HepG2 (cell line): ENCODE measurements at regions not wholly inside any gene's neighbourhood (a gene's known extent, or its start where the extent isn't known, plus 50 kb on each side); places are given as distances from the start of the nearest gene placed in this dataset.

Experiments
- EEA1 ChIP-seq: sonication (generic); formaldehyde crosslinking; IDR thresholded peaks from 2 replicates; pipeline ENCODE4 v1.5.1; 2020; ENCODE audit warnings: mild to moderate bottlenecking, missing genetic modification reagents, borderline replicate concordance
- GABPA ChIP-seq, 2 experiments: IDR thresholded peaks; 2 replicates each; pipeline ENCODE4 v1.6.1; 2011 to 2016; ENCODE audit warnings: low read depth in 2 of 2, low read length in 1 of 2, missing biosample characterization in 1 of 2, missing genetic modification characterization in 1 of 2
- HCFC1 ChIP-seq: fragments of 150-350 bp; IDR thresholded peaks from 2 replicates; pipeline ENCODE4 v1.6.1; 2014; ENCODE audit warnings: low read depth, low read length
- MAFK ChIP-seq, 2 experiments: IDR thresholded peaks in 1 of 2; conservative IDR thresholded peaks in 1 of 2; 2 replicates each; pipeline ENCODE4 v1.6.1; 2011; ENCODE audit warnings: improper control_type of control experiment in 2 of 2, low read length in 2 of 2
- MAZ ChIP-seq, 2 experiments: sonication (generic) in 1 of 2; formaldehyde crosslinking in 1 of 2; IDR thresholded peaks; 2 replicates each; pipeline versions ENCODE4 v1.5.0 to v1.6.1; 2012 to 2020; ENCODE audit warnings: low read depth in 2 of 2, mild to moderate bottlenecking in 2 of 2, borderline replicate concordance in 1 of 2, improper control_type of control experiment in 1 of 2, low read length in 1 of 2, missing genetic modification reagents in 1 of 2, moderate library complexity in 1 of 2
- MIXL1 ChIP-seq: IDR thresholded peaks from 2 replicates; pipeline ENCODE4 v1.6.1; 2016
- PHF8 ChIP-seq: sonication (generic); formaldehyde crosslinking; IDR thresholded peaks from 2 replicates; pipeline ENCODE4 v1.5.0; 2020; ENCODE audit warnings: missing genetic modification reagents
- POLR2AphosphoS5 ChIP-seq: IDR thresholded peaks from 2 replicates; pipeline ENCODE4 v1.6.1; 2012; ENCODE audit warnings: low read depth, low read length
- ZBTB1 ChIP-seq: sonication (generic); formaldehyde crosslinking; IDR thresholded peaks from 2 replicates; pipeline ENCODE4 v1.4.0; 2020; ENCODE audit warnings: missing genetic modification reagents, borderline replicate concordance
- ZSCAN9 ChIP-seq: IDR thresholded peaks from 2 replicates; pipeline ENCODE4 v1.6.1; 2016; ENCODE audit warnings: borderline replicate concordance
- TF ChIP-seq, protein P1 (sequence below), 2 experiments: sonication (generic) in 1 of 2; formaldehyde crosslinking in 1 of 2; IDR thresholded peaks; 2 replicates each; pipeline versions ENCODE4 v1.4.0 to v1.6.1; 2018 to 2020; ENCODE audit warnings: missing genetic modification reagents in 2 of 2, borderline replicate concordance in 1 of 2, low read depth in 1 of 2, mild to moderate bottlenecking in 1 of 2, missing biosample characterization in 1 of 2
- TF ChIP-seq, protein P2 (sequence below): sonication (generic); formaldehyde crosslinking; IDR thresholded peaks from 2 replicates; pipeline ENCODE4 v1.5.0; 2020; ENCODE audit warnings: mild to moderate bottlenecking, missing genetic modification reagents, moderate library complexity
- TF ChIP-seq, protein P3 (sequence below): sonication (generic); formaldehyde crosslinking; IDR thresholded peaks from 2 replicates; pipeline ENCODE4 v1.9.0; 2021; ENCODE audit warnings: missing genetic modification reagents, mild to moderate bottlenecking, borderline replicate concordance

DNA sequence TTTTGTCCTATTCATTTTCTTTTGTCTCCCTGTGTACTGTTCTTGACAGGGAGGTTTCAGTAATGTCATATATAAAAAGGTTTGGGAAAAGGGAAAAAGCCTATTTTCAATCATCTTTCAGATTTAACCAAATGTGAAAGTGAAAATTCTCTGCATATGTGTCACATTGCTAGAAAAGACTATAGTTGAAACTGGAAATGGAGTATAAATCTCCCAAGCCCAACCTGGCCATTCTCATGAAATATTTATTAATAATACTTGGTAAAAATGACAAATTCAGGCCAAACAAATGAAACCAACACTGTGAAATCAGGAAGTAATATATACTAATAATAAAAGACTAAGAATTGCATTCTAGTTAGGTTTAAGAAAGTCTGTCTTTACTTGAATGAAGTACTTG is 1129.2 kb downstream of the SLC16A7 start:
- TF ChIP-seq MAZ (IDR thresholded peaks at IDR 0.05; ENCODE audit: borderline replicate concordance, low read depth, low read length) (no peak), MAZ (CRISPR knock-in tag; IDR thresholded peaks at IDR 0.05; ENCODE audit: low read depth) (no peak), ZBTB1 (CRISPR knock-in tag) (no peak), MIXL1 (CRISPR knock-in tag) (no peak), EEA1 (CRISPR knock-in tag) (no peak), ZSCAN9 (no peak), PHF8 (CRISPR knock-in tag) (no peak), MAFK (conservative IDR thresholded peaks at IDR 0.05 in 1 of 2, IDR thresholded peaks at IDR 0.05 in 1 of 2; ENCODE audit: low read length in 2 of 2) (no peak), POLR2AphosphoS5 (no peak), GABPA (IDR thresholded peaks at IDR 0.05; ENCODE audit: low read depth, low read length) (no peak), GABPA (CRISPR knock-in tag; IDR thresholded peaks at IDR 0.05; ENCODE audit: low read depth) (no peak), HCFC1 (no peak)
- TF ChIP-seq, protein P1, sequence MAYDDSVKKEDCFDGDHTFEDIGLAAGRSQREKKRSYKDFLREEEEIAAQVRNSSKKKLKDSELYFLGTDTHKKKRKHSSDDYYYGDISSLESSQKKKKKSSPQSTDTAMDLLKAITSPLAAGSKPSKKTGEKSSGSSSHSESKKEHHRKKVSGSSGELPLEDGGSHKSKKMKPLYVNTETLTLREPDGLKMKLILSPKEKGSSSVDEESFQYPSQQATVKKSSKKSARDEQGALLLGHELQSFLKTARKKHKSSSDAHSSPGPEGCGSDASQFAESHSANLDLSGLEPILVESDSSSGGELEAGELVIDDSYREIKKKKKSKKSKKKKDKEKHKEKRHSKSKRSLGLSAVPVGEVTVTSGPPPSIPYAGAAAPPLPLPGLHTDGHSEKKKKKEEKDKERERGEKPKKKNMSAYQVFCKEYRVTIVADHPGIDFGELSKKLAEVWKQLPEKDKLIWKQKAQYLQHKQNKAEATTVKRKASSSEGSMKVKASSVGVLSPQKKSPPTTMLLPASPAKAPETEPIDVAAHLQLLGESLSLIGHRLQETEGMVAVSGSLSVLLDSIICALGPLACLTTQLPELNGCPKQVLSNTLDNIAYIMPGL (CRISPR knock-in tag; IDR thresholded peaks at IDR 0.05; ENCODE audit: borderline replicate concordance in 1 of 2, low read depth in 1 of 2): no peak
- TF ChIP-seq, protein P2, sequence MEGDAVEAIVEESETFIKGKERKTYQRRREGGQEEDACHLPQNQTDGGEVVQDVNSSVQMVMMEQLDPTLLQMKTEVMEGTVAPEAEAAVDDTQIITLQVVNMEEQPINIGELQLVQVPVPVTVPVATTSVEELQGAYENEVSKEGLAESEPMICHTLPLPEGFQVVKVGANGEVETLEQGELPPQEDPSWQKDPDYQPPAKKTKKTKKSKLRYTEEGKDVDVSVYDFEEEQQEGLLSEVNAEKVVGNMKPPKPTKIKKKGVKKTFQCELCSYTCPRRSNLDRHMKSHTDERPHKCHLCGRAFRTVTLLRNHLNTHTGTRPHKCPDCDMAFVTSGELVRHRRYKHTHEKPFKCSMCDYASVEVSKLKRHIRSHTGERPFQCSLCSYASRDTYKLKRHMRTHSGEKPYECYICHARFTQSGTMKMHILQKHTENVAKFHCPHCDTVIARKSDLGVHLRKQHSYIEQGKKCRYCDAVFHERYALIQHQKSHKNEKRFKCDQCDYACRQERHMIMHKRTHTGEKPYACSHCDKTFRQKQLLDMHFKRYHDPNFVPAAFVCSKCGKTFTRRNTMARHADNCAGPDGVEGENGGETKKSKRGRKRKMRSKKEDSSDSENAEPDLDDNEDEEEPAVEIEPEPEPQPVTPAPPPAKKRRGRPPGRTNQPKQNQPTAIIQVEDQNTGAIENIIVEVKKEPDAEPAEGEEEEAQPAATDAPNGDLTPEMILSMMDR (CRISPR knock-in tag): no peak
- TF ChIP-seq, protein P3, sequence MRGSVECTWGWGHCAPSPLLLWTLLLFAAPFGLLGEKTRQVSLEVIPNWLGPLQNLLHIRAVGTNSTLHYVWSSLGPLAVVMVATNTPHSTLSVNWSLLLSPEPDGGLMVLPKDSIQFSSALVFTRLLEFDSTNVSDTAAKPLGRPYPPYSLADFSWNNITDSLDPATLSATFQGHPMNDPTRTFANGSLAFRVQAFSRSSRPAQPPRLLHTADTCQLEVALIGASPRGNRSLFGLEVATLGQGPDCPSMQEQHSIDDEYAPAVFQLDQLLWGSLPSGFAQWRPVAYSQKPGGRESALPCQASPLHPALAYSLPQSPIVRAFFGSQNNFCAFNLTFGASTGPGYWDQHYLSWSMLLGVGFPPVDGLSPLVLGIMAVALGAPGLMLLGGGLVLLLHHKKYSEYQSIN (CRISPR knock-in tag): no peak
